HCT116 (cell line): ENCODE measurements at regions not wholly inside any gene's neighbourhood (a gene's known extent, or its start where the extent isn't known, plus 50 kb on each side); places are given as distances from the start of the nearest gene placed in this dataset.

Source experiments
- ATAC-seq: fragments of 200-7000 bp; cut with Tn5 transposase; 2 replicates; pipeline ENCODE4 v1.9.1; 2020; ENCODE audit warnings: mild to moderate bottlenecking, moderate library complexity
- BruUV-seq: library from RNA; stranded (reverse); fragments of 400-500 nt; replicated peaks from 2 replicates; lab custom pipeline; 2021; lab: Mats Ljungman, UMichigan
- CTCF ChIA-PET: fragments of 300-600 bp; sonication (Branson Sonifier 250); formaldehyde crosslinking; loops from one replicate; lab custom pipeline; 2021; ENCODE audit warnings: antibody characterized with exemption; lab: Charles Lee
- POLR2A ChIA-PET: fragments of 300-600, 350-600 bp; sonication (Branson Sonifier 250); formaldehyde crosslinking; loops from one replicate; lab custom pipeline; 2021; ENCODE audit warnings: antibody characterized with exemption; lab: Charles Lee
- RAD21 ChIA-PET, 2 experiments: fragments of 300-600 bp; sonication (Branson Sonifier 250); formaldehyde crosslinking; loops; one replicate each; lab custom pipeline; 2023; ENCODE audit warnings: low total read pairs in 2 of 2; ENCODE audit not compliant: uncharacterized antibody in 2 of 2, unreplicated experiment in 2 of 2, low non-redundant PET in 1 of 2; lab: Charles Lee
- DNase-seq: peaks from one replicate; pipeline ENCODE4 v3.0.0-alpha.2; 2010; ENCODE audit warnings: low read depth, low spot score
- H2AFZ ChIP-seq: fragments of 200-600 bp; shearing (Covaris generic), sonication (generic); 2 replicates; pipeline ENCODE4 v1.6.1; 2017; ENCODE audit warnings: low read depth, mixed run types, mixed read lengths, antibody characterized with exemption, low read length; ENCODE audit not compliant: poor library complexity, severe bottlenecking
- H3K27ac ChIP-seq: 2 replicates; pipeline ENCODE4 v1.5.1; 2012; ENCODE audit warnings: low read depth, low read length
- H3K27me3 ChIP-seq: fragments of 200-600 bp; sonication (generic); 2 replicates; pipeline ENCODE4 v1.6.1; 2016; ENCODE audit warnings: mixed run types, low read length, mixed read lengths; ENCODE audit not compliant: insufficient read depth
- H3K36me3 ChIP-seq, 2 experiments: fragments of 200-500 bp in 1 of 2; fragments of 200-600 bp in 1 of 2; sonication (Bioruptor generic) in 1 of 2; sonication (generic) in 1 of 2; 2 replicates each; pipeline versions ENCODE4 v1.5.1 to v1.6.1; 2014 to 2016; ENCODE audit warnings: low read length in 2 of 2, inconsistent platforms in 1 of 2, mixed read lengths in 1 of 2, mixed run types in 1 of 2; ENCODE audit not compliant: insufficient read depth in 2 of 2, control insufficient read depth in 1 of 2
- H3K4me1 ChIP-seq, 2 experiments: fragments of 200-600 bp in 1 of 2; sonication (generic) in 1 of 2; 2 replicates each; pipeline versions ENCODE4 v1.5.1 to v1.6.1; 2012 to 2017; ENCODE audit warnings: low read length in 2 of 2, inconsistent platforms in 1 of 2, mild to moderate bottlenecking in 1 of 2, mixed read lengths in 1 of 2, mixed run types in 1 of 2, moderate library complexity in 1 of 2; ENCODE audit not compliant: insufficient read depth in 2 of 2, control insufficient read depth in 1 of 2
- H3K4me2 ChIP-seq: fragments of 200-600 bp; sonication (generic); 2 replicates; pipeline ENCODE4 v1.6.1; 2017; ENCODE audit warnings: mixed run types, low read length, mixed read lengths
- H3K4me3 ChIP-seq, 2 experiments: fragments of 200-600 bp in 1 of 2; sonication (generic) in 1 of 2; replicated peaks in 1 of 2; 2 replicates each; pipeline ENCODE4 v1.5.1; 2011 to 2016; ENCODE audit warnings: low read length in 2 of 2, control low read depth in 1 of 2, low read depth in 1 of 2, mild to moderate bottlenecking in 1 of 2, mixed read lengths in 1 of 2, mixed run types in 1 of 2
- H3K79me2 ChIP-seq: fragments of 200-600 bp; sonication (generic); 2 replicates; pipeline ENCODE4 v1.6.1; 2017; ENCODE audit warnings: mild to moderate bottlenecking, mixed run types, low read length, moderate library complexity, mixed read lengths; ENCODE audit not compliant: insufficient read depth
- H3K9ac ChIP-seq: fragments of 200-600 bp; sonication (generic); 2 replicates; pipeline ENCODE4 v1.6.1; 2016; ENCODE audit warnings: low read length, mixed read lengths
- H3K9me2 ChIP-seq: fragments of 200-600 bp; sonication (generic), shearing (Covaris generic); 2 replicates; pipeline ENCODE4 v1.6.1; 2017; ENCODE audit warnings: mixed run types, mild to moderate bottlenecking, moderate library complexity; ENCODE audit not compliant: insufficient read depth
- H3K9me3 ChIP-seq, 2 experiments: fragments of 200-500 bp in 1 of 2; fragments of 200-600 bp in 1 of 2; sonication (Bioruptor generic) in 1 of 2; sonication (generic) in 1 of 2; 2 replicates each; pipeline ENCODE4 v1.6.1; 2014 to 2017; ENCODE audit warnings: low read length in 2 of 2, mixed read lengths in 2 of 2, inconsistent platforms in 1 of 2, low read depth in 1 of 2, mild to moderate bottlenecking in 1 of 2, mixed run types in 1 of 2, moderate library complexity in 1 of 2; ENCODE audit not compliant: control insufficient read depth in 1 of 2, insufficient read depth in 1 of 2
- H4K20me1 ChIP-seq: fragments of 200-600 bp; sonication (generic), shearing (Covaris generic); 2 replicates; pipeline ENCODE4 v1.6.1; 2017; ENCODE audit warnings: mixed run types, mild to moderate bottlenecking, moderate library complexity; ENCODE audit not compliant: insufficient read depth
- ATF3 ChIP-seq: IDR thresholded peaks from 2 replicates; pipeline ENCODE4 v1.6.1; 2012
- CEBPB ChIP-seq: IDR thresholded peaks from 2 replicates; pipeline ENCODE4 v1.6.1; 2012; ENCODE audit warnings: low read depth
- ELF1 ChIP-seq: IDR thresholded peaks from 2 replicates; pipeline ENCODE4 v1.6.1; 2012; ENCODE audit warnings: low read depth, borderline replicate concordance
- FOSL1 ChIP-seq: IDR thresholded peaks from 2 replicates; pipeline ENCODE4 v1.6.1; 2012; ENCODE audit warnings: low read depth
- JUND ChIP-seq: IDR thresholded peaks from 2 replicates; pipeline ENCODE4 v1.6.1; 2012
- POLR2AphosphoS5 ChIP-seq: IDR thresholded peaks from 2 replicates; pipeline ENCODE4 v1.6.1; 2011; ENCODE audit warnings: mild to moderate bottlenecking, low read depth, low read length, moderate library complexity
- RAD21 ChIP-seq: IDR thresholded peaks from 2 replicates; pipeline ENCODE4 v1.6.1; 2012; ENCODE audit warnings: low read depth, mild to moderate bottlenecking
- REST ChIP-seq: IDR thresholded peaks from 2 replicates; pipeline ENCODE4 v1.6.1; 2012; ENCODE audit warnings: low read depth
- SIN3A ChIP-seq: IDR thresholded peaks from 2 replicates; pipeline ENCODE4 v1.6.1; 2012; ENCODE audit warnings: low read depth
- SP1 ChIP-seq: IDR thresholded peaks from 2 replicates; pipeline ENCODE4 v1.6.1; 2012; ENCODE audit warnings: low read depth
- TCF7L2 ChIP-seq: IDR thresholded peaks from 2 replicates; pipeline ENCODE4 v1.7.0; 2011; ENCODE audit warnings: borderline replicate concordance, inconsistent platforms; ENCODE audit not compliant: insufficient read depth, insufficient read length; ENCODE audit errors: extremely low read depth
- YY1 ChIP-seq: IDR thresholded peaks from 2 replicates; pipeline ENCODE4 v1.6.1; 2011; ENCODE audit warnings: low read length, low read depth, moderate library complexity, mild to moderate bottlenecking; ENCODE audit not compliant: insufficient replicate concordance; ENCODE audit errors: extremely low read depth
- ZFX ChIP-seq: fragments of 450-650 bp; IDR thresholded peaks from 2 replicates; pipeline ENCODE4 v1.6.1; 2017
- intact Hi-C: fragments of 100-400 bp; cut with micrococcal nuclease; formaldehyde crosslinking; loops from 2 replicates; pipeline ENCODE4 v1.10.0; 2022

GRCh38 chr14:44010071-44010470 lies 497.0 kb downstream of the FSCB start:
- no peak overlapping the region for H3K4me2 ChIP-seq
- RAD21 ChIA-PET = no interaction called here
- DNase-seq (no peak), ATAC-seq (no peak)
- no peaks in the 10 kb centered on the region for H3K9me2 ChIP-seq
- TF ChIP-seq TCF7L2 (no peak), FOSL1 (no peak), ELF1 (no peak), SP1 (no peak), JUND (no peak), RAD21 (no peak), ZFX (no peak), YY1 (no peak), ATF3 (no peak), SIN3A (no peak), REST (no peak), POLR2AphosphoS5 (no peak), CEBPB (no peak)
- H3K79me2 ChIP-seq = no peaks in the 10 kb centered on the region
- no peaks in the 10 kb centered on the region for H3K4me1 ChIP-seq
- BruUV-seq = no TSS peak
- no peak overlapping the region for H2AFZ ChIP-seq
- H3K4me3 ChIP-seq = no peak overlapping the region
- no peak overlapping the region for H3K27ac ChIP-seq
- POLR2A ChIA-PET = no interaction called here
- no peak overlapping the region for H3K9ac ChIP-seq
- H3K9me3 ChIP-seq = no peaks in the 10 kb centered on the region
- CTCF ChIA-PET = no interaction called here
- intact Hi-C loops = no loop called here
- no peaks in the 10 kb centered on the region for H4K20me1 ChIP-seq
- H3K36me3 ChIP-seq = no peaks in the 10 kb centered on the region
- H3K27me3 ChIP-seq = no peaks in the 10 kb centered on the region
